ENCODE measurements at regions not wholly inside any gene's neighbourhood (a gene's known extent, or its start where the extent isn't known, plus 50 kb on each side); places are given as distances from the start of the nearest gene placed in this dataset.

GRCh38 chr10:83250396-83250795 lies 888.9 kb upstream of the GHITM start:
- DNase-seq (ENCODE audit: low read depth in 3 of 3) = no peak

GRCh38 chr10:83252169-83252568 lies 887.1 kb upstream of the GHITM start:
- no peak for DNase-seq (ENCODE audit: low read depth in 3 of 3)

GRCh38 chr10:83252596-83252995 lies 886.7 kb upstream of the GHITM start:
- DNase-seq (ENCODE audit: low read depth in 3 of 3) = no peak

- no peak for DNase-seq (ENCODE audit: low read depth in 3 of 3)
Measured at GRCh38 chr10:83253011-83253671, 886.2 kb upstream of the GHITM start.

GRCh38 chr10:83254698-83255097 lies 884.6 kb upstream of the GHITM start:
- no peak for DNase-seq (ENCODE audit: low read depth in 3 of 3)

GRCh38 chr10:83262434-83262833 lies 876.9 kb upstream of the GHITM start:
- DNase-seq (ENCODE audit: low read depth in 3 of 3) = no peak

GRCh38 chr10:83272666-83273434 lies 866.5 kb upstream of the GHITM start:
- DNase-seq (ENCODE audit: low read depth in 3 of 3) = no peak

GRCh38 chr10:83274088-83274487 lies 865.2 kb upstream of the GHITM start:
- DNase-seq (ENCODE audit: low read depth in 3 of 3) = no peak

- DNase-seq (ENCODE audit: low read depth in 3 of 3) = no peak
Measured at GRCh38 chr10:83276971-83277370, 862.3 kb upstream of the GHITM start.

GRCh38 chr10:83283151-83283550 lies 856.2 kb upstream of the GHITM start:
- no peak for DNase-seq (ENCODE audit: low read depth in 3 of 3)

- no peak for DNase-seq (ENCODE audit: low read depth in 3 of 3)
Measured at GRCh38 chr10:83287374-83287773, 851.9 kb upstream of the GHITM start.

GRCh38 chr10:83289373-83289772 lies 849.9 kb upstream of the GHITM start:
- DNase-seq (ENCODE audit: low read depth in 3 of 3) = no peak

- no peak for DNase-seq (ENCODE audit: low read depth in 3 of 3)
Measured at GRCh38 chr10:83289948-83290347, 849.4 kb upstream of the GHITM start.

GRCh38 chr10:83301732-83302131 lies 837.6 kb upstream of the GHITM start:
- DNase-seq (ENCODE audit: low read depth in 3 of 3) = no peak

- no peak for DNase-seq (ENCODE audit: low read depth in 3 of 3)
Measured at GRCh38 chr10:83302623-83303022, 836.7 kb upstream of the GHITM start.

- DNase-seq (ENCODE audit: low read depth in 3 of 3) = no peak
Measured at GRCh38 chr10:83310688-83311087, 828.6 kb upstream of the GHITM start.

- no peak for DNase-seq (ENCODE audit: low read depth in 3 of 3)
Measured at GRCh38 chr10:83312570-83312969, 826.7 kb upstream of the GHITM start.

GRCh38 chr10:83332690-83333089 lies 806.6 kb upstream of the GHITM start:
- DNase-seq (ENCODE audit: low read depth in 3 of 3) = no peak

- no peak for DNase-seq (ENCODE audit: low read depth in 3 of 3)
Measured at GRCh38 chr10:83333566-83333965, 805.7 kb upstream of the GHITM start.

GRCh38 chr10:83343676-83344075 lies 795.6 kb upstream of the GHITM start:
- DNase-seq (ENCODE audit: low read depth in 3 of 3) = no peak

- no peak for DNase-seq (ENCODE audit: low read depth in 3 of 3)
Measured at GRCh38 chr10:83346266-83346910, 792.9 kb upstream of the GHITM start.

GRCh38 chr10:83352588-83352987 lies 786.7 kb upstream of the GHITM start:
- DNase-seq (ENCODE audit: low read depth in 3 of 3) = no peak

- no peak for DNase-seq (ENCODE audit: low read depth in 3 of 3)
Measured at GRCh38 chr10:83354456-83354855, 784.9 kb upstream of the GHITM start.

Measured in stimulated activated CD4-positive, alpha-beta T cell treated with anti-CD3 and anti-CD28 coated beads, TNF-alpha, amount 100 ng/mL, for 24 hours (primary cell).